ENCODE measurements at regions not wholly inside any gene's neighbourhood (a gene's known extent, or its start where the extent isn't known, plus 50 kb on each side); places are given as distances from the start of the nearest gene placed in this dataset.
"Not testable (repeated sequence)": the region's sequence is repeated elsewhere in the genome, so short reads cannot be mapped to it uniquely, and the experiment has no call there.

GRCh38 chr5:25500635-25501034 lies 855.9 kb upstream of the CDH10 start:
- no peak for TF ChIP-seq POLR2A (IDR thresholded peaks at IDR 0.05; ENCODE audit: low read depth, low read length)
- no peak for TF ChIP-seq POLR2AphosphoS5 (IDR thresholded peaks at IDR 0.05; ENCODE audit: low read depth, low read length)
- no peak for TF ChIP-seq TAF1 (IDR thresholded peaks at IDR 0.05; ENCODE audit: borderline replicate concordance, low read depth, low read length)
- no peak for DNase-seq (ENCODE audit: insufficient read length)
- no peak for FAIRE-seq

- no peak for DNase-seq (ENCODE audit: insufficient read length)
- TF ChIP-seq POLR2A (IDR thresholded peaks at IDR 0.05; ENCODE audit: low read depth, low read length) = no peak
- no peak for TF ChIP-seq TAF1 (IDR thresholded peaks at IDR 0.05; ENCODE audit: borderline replicate concordance, low read depth, low read length)
- no peak for TF ChIP-seq POLR2AphosphoS5 (IDR thresholded peaks at IDR 0.05; ENCODE audit: low read depth, low read length)
- FAIRE-seq = no peak
These were observed 845.2 kb upstream of the CDH10 start for GRCh38 chr5:25489834-25490538.

- TF ChIP-seq POLR2A (IDR thresholded peaks at IDR 0.05; ENCODE audit: low read depth, low read length) (no peak), POLR2AphosphoS5 (IDR thresholded peaks at IDR 0.05; ENCODE audit: low read depth, low read length) (no peak), TAF1 (IDR thresholded peaks at IDR 0.05; ENCODE audit: borderline replicate concordance, low read depth, low read length) (no peak)
- FAIRE-seq (no peak), DNase-seq (ENCODE audit: insufficient read length) (no peak)
These were observed 843.3 kb upstream of the CDH10 start for GRCh38 chr5:25488119-25488518.

GRCh38 chr5:25484391-25484790 lies 839.6 kb upstream of the CDH10 start:
- FAIRE-seq (no peak), DNase-seq (ENCODE audit: insufficient read length) (no peak)
- no peak for TF ChIP-seq POLR2AphosphoS5 (IDR thresholded peaks at IDR 0.05; ENCODE audit: low read depth, low read length)
- TF ChIP-seq TAF1 (IDR thresholded peaks at IDR 0.05; ENCODE audit: borderline replicate concordance, low read depth, low read length) = no peak

GRCh38 chr5:25481463-25481862 lies 836.7 kb upstream of the CDH10 start:
- DNase-seq (ENCODE audit: insufficient read length) = no peak
- TF ChIP-seq POLR2A (IDR thresholded peaks at IDR 0.05; ENCODE audit: low read depth, low read length) (no peak), TAF1 (IDR thresholded peaks at IDR 0.05; ENCODE audit: borderline replicate concordance, low read depth, low read length) (no peak), POLR2AphosphoS5 (IDR thresholded peaks at IDR 0.05; ENCODE audit: low read depth, low read length) (no peak)
- FAIRE-seq = no peak

GRCh38 chr5:25459082-25459481 lies 814.3 kb upstream of the CDH10 start:
- FAIRE-seq = no peak
- no peak for TF ChIP-seq TAF1 (IDR thresholded peaks at IDR 0.05; ENCODE audit: borderline replicate concordance, low read depth, low read length)
- TF ChIP-seq POLR2A (IDR thresholded peaks at IDR 0.05; ENCODE audit: low read depth, low read length) = no peak
- TF ChIP-seq POLR2AphosphoS5 (IDR thresholded peaks at IDR 0.05; ENCODE audit: low read depth, low read length) = no peak
- DNase-seq (ENCODE audit: insufficient read length) = no peak

GRCh38 chr5:25458628-25459027 lies 813.9 kb upstream of the CDH10 start:
- TF ChIP-seq POLR2AphosphoS5 (IDR thresholded peaks at IDR 0.05; ENCODE audit: low read depth, low read length) = no peak
- no peak for TF ChIP-seq TAF1 (IDR thresholded peaks at IDR 0.05; ENCODE audit: borderline replicate concordance, low read depth, low read length)
- FAIRE-seq (no peak), DNase-seq (ENCODE audit: insufficient read length) (no peak)

- TF ChIP-seq POLR2A (IDR thresholded peaks at IDR 0.05; ENCODE audit: low read depth, low read length) (no peak), TAF1 (IDR thresholded peaks at IDR 0.05; ENCODE audit: borderline replicate concordance, low read depth, low read length) (no peak)
- no peak for FAIRE-seq
- DNase-seq (ENCODE audit: insufficient read length) = no peak
These were observed 808.7 kb upstream of the CDH10 start for GRCh38 chr5:25453500-25453899.

GRCh38 chr5:25451294-25451693 lies 806.5 kb upstream of the CDH10 start:
- no peak for FAIRE-seq
- TF ChIP-seq POLR2A (IDR thresholded peaks at IDR 0.05; ENCODE audit: low read depth, low read length) (no peak), TAF1 (IDR thresholded peaks at IDR 0.05; ENCODE audit: borderline replicate concordance, low read depth, low read length) (no peak), POLR2AphosphoS5 (IDR thresholded peaks at IDR 0.05; ENCODE audit: low read depth, low read length) (no peak)
- no peak for DNase-seq (ENCODE audit: insufficient read length)

GRCh38 chr5:25448646-25449045 lies 803.9 kb upstream of the CDH10 start:
- no peak for TF ChIP-seq POLR2A (IDR thresholded peaks at IDR 0.05; ENCODE audit: low read depth, low read length)
- no peak for TF ChIP-seq POLR2AphosphoS5 (IDR thresholded peaks at IDR 0.05; ENCODE audit: low read depth, low read length)
- no peak for TF ChIP-seq TAF1 (IDR thresholded peaks at IDR 0.05; ENCODE audit: borderline replicate concordance, low read depth, low read length)
- DNase-seq (ENCODE audit: insufficient read length) (no peak), FAIRE-seq (no peak)

GRCh38 chr5:25448190-25448621 lies 803.4 kb upstream of the CDH10 start:
- FAIRE-seq (no peak), DNase-seq (ENCODE audit: insufficient read length) (no peak)
- TF ChIP-seq TAF1 (IDR thresholded peaks at IDR 0.05; ENCODE audit: borderline replicate concordance, low read depth, low read length) (no peak), POLR2A (IDR thresholded peaks at IDR 0.05; ENCODE audit: low read depth, low read length) (no peak), POLR2AphosphoS5 (IDR thresholded peaks at IDR 0.05; ENCODE audit: low read depth, low read length) (no peak)

GRCh38 chr5:25446061-25446420 lies 801.3 kb upstream of the CDH10 start:
- DNase-seq (ENCODE audit: insufficient read length); FAIRE-seq: not testable (repeated sequence)

- not testable (repeated sequence) for FAIRE-seq; DNase-seq (ENCODE audit: insufficient read length)
These were observed 800.7 kb upstream of the CDH10 start for GRCh38 chr5:25445381-25446060.
